Activated CD4-positive, alpha-beta T cell treated with anti-CD3 and anti-CD28 coated beads for 48 hours (primary cell): ENCODE measurements at regions not wholly inside any gene's neighbourhood (a gene's known extent, or its start where the extent isn't known, plus 50 kb on each side); places are given as distances from the start of the nearest gene placed in this dataset.
"Not testable (repeated sequence)": the region's sequence is repeated elsewhere in the genome, so short reads cannot be mapped to it uniquely, and the experiment has no call there.

Experiments used
- DNase-seq: peaks from one replicate; pipeline ENCODE4 v3.0.0-alpha.2; 2020

GRCh38 chr9:90074316-90074962 is 469.6 kb downstream of the GADD45G start:
- DNase-seq = no peak

- DNase-seq = not testable (repeated sequence)
Measured at GRCh38 chr9:90077598-90077997, 472.8 kb downstream of the GADD45G start.

- DNase-seq = no peak
Measured at GRCh38 chr9:90078988-90079421, 474.2 kb downstream of the GADD45G start.

- no peak for DNase-seq
Measured at GRCh38 chr9:90085633-90086032, 480.8 kb downstream of the GADD45G start.

- no peak for DNase-seq
Measured at GRCh38 chr9:90086101-90086511, 481.3 kb downstream of the GADD45G start.

- DNase-seq = no peak
Measured at GRCh38 chr9:90088434-90088833, 483.6 kb downstream of the GADD45G start.

GRCh38 chr9:90088856-90089255 is 484.0 kb downstream of the GADD45G start:
- DNase-seq = no peak

GRCh38 chr9:90090997-90091396 is 486.2 kb downstream of the GADD45G start:
- no peak for DNase-seq

- DNase-seq = peak; percentile 11
Measured at GRCh38 chr9:90092508-90092907, 487.7 kb downstream of the GADD45G start.

- peak; percentile 26 for DNase-seq
Measured at GRCh38 chr9:90095682-90096081, 490.9 kb downstream of the GADD45G start.

- DNase-seq = no peak
Measured at GRCh38 chr9:90097237-90097636, 492.4 kb downstream of the GADD45G start.

- DNase-seq = no peak
Measured at GRCh38 chr9:90098408-90098807, 493.6 kb downstream of the GADD45G start.

- peak; percentile 8 for DNase-seq
Measured at GRCh38 chr9:90099262-90099963, 494.6 kb downstream of the GADD45G start.

- DNase-seq = no peak
Measured at GRCh38 chr9:90100014-90100413, 495.2 kb downstream of the GADD45G start.

- peak; percentile 85 for DNase-seq
Measured at GRCh38 chr9:90102292-90102901, 497.6 kb downstream of the GADD45G start.

- DNase-seq = no peak
Measured at GRCh38 chr9:90103771-90104170, 499.0 kb downstream of the GADD45G start.

GRCh38 chr9:90105773-90106172 is 501.0 kb downstream of the GADD45G start:
- DNase-seq = no peak

GRCh38 chr9:90107040-90107725 is 502.4 kb downstream of the GADD45G start:
- DNase-seq = no peak

GRCh38 chr9:90107726-90108655 is 503.2 kb downstream of the GADD45G start:
- DNase-seq = no peak

GRCh38 chr9:90112788-90113187 is 508.0 kb downstream of the GADD45G start:
- no peak for DNase-seq

- no peak for DNase-seq
Measured at GRCh38 chr9:90114641-90115425, 510.0 kb downstream of the GADD45G start.

GRCh38 chr9:90121762-90122161 is 517.0 kb downstream of the GADD45G start:
- no peak for DNase-seq
